Liver (tissue), 8 donors: ENCODE measurements at regions not wholly inside any gene's neighbourhood (a gene's known extent, or its start where the extent isn't known, plus 50 kb on each side); places are given as distances from the start of the nearest gene placed in this dataset.

Experiments used
- DNase-seq: peaks from one replicate; pipeline ENCODE4 v3.0.0-alpha.2; 2017; ENCODE audit warnings: low spot score
- H3K27ac ChIP-seq, 2 donors: one replicate each; pipeline ENCODE4 v1.7.0; 2013; ENCODE audit warnings: inconsistent platforms in 2 of 2, low read length in 2 of 2, control low read depth in 1 of 2, low read depth in 1 of 2, mild to moderate bottlenecking in 1 of 2
- H3K27me3 ChIP-seq, 4 donors: one replicate each; pipeline versions ENCODE4 v1.6.1 to v1.7.0; 2013; ENCODE audit warnings: low read length in 3 of 4, inconsistent platforms in 1 of 4, mild to moderate bottlenecking in 1 of 4, moderate library complexity in 1 of 4; ENCODE audit not compliant: control insufficient read depth in 4 of 4, insufficient read depth in 4 of 4
- H3K36me3 ChIP-seq, 4 donors: one replicate each; pipeline versions ENCODE4 v1.6.1 to v1.7.0; 2013; ENCODE audit warnings: low read length in 3 of 4, mild to moderate bottlenecking in 3 of 4, low read depth in 1 of 4, moderate library complexity in 1 of 4; ENCODE audit not compliant: control insufficient read depth in 4 of 4, insufficient read depth in 3 of 4
- H3K4me1 ChIP-seq, 4 donors: one replicate each; pipeline versions ENCODE4 v1.6.1 to v1.7.0; 2013; ENCODE audit warnings: low read length in 3 of 4, mild to moderate bottlenecking in 3 of 4, moderate library complexity in 1 of 4; ENCODE audit not compliant: control insufficient read depth in 4 of 4, insufficient read depth in 4 of 4
- H3K4me3 ChIP-seq, 3 donors: one replicate each; pipeline versions ENCODE4 v1.6.1 to v1.7.0; 2013; ENCODE audit warnings: low read length in 3 of 3, control low read depth in 1 of 3, low read depth in 1 of 3, mild to moderate bottlenecking in 1 of 3
- H3K9ac ChIP-seq, 2 donors: one replicate each; pipeline ENCODE4 v1.7.0; 2013; ENCODE audit warnings: low read length in 2 of 2, mild to moderate bottlenecking in 2 of 2, moderate library complexity in 2 of 2, control low read depth in 1 of 2, low read depth in 1 of 2
- H3K9me3 ChIP-seq, 4 donors: one replicate each; pipeline versions ENCODE4 v1.6.1 to v1.7.0; 2013; ENCODE audit warnings: low read length in 3 of 4; ENCODE audit not compliant: control insufficient read depth in 4 of 4
- ATF3 ChIP-seq: IDR thresholded peaks from 2 replicates; pipeline ENCODE4 v1.6.1; 2016; ENCODE audit warnings: antibody characterized with exemption
- CTCF ChIP-seq: fragments of 150-350 bp; IDR thresholded peaks from 2 replicates; pipeline ENCODE4 v1.5.1; 2017; ENCODE audit warnings: improper control_type of control experiment, low read depth, low read length; ENCODE audit not compliant: missing input control
- EGR1 ChIP-seq, 2 donors: IDR thresholded peaks; 2 replicates each; pipeline ENCODE4 v1.6.1; 2016 to 2018; ENCODE audit warnings: antibody characterized with exemption in 2 of 2, low read depth in 2 of 2
- FOXA1 ChIP-seq: IDR thresholded peaks from 2 replicates; pipeline ENCODE4 v1.6.1; 2016; ENCODE audit warnings: antibody characterized with exemption
- FOXA2 ChIP-seq: IDR thresholded peaks from 2 replicates; pipeline ENCODE4 v1.6.1; 2016; ENCODE audit warnings: antibody characterized with exemption
- GABPA ChIP-seq, 2 donors: IDR thresholded peaks in 1 of 2; conservative IDR thresholded peaks in 1 of 2; 2 replicates each; pipeline ENCODE4 v1.6.1; 2016; ENCODE audit warnings: antibody characterized with exemption in 2 of 2, mild to moderate bottlenecking in 1 of 2, moderate library complexity in 1 of 2
- HNF4A ChIP-seq, 2 donors: conservative IDR thresholded peaks; 2 replicates each; pipeline ENCODE4 v1.6.1; 2016; ENCODE audit warnings: antibody characterized with exemption in 2 of 2, mild to moderate bottlenecking in 2 of 2
- HNF4G ChIP-seq: IDR thresholded peaks from 2 replicates; pipeline ENCODE4 v1.6.1; 2016; ENCODE audit warnings: antibody characterized with exemption
- JUND ChIP-seq, 2 donors: IDR thresholded peaks; 2 replicates each; pipeline ENCODE4 v1.6.1; 2016; ENCODE audit warnings: antibody characterized with exemption in 2 of 2
- MAX ChIP-seq: IDR thresholded peaks from 2 replicates; pipeline ENCODE4 v1.6.1; 2016; ENCODE audit warnings: antibody characterized with exemption
- NR2F2 ChIP-seq: IDR thresholded peaks from 2 replicates; pipeline ENCODE4 v1.6.1; 2016; ENCODE audit warnings: antibody characterized with exemption
- RAD21 ChIP-seq, 2 donors: IDR thresholded peaks; 2 replicates each; pipeline ENCODE4 v1.6.1; 2016; ENCODE audit warnings: antibody characterized with exemption in 2 of 2, mild to moderate bottlenecking in 2 of 2
- REST ChIP-seq: IDR thresholded peaks from 2 replicates; pipeline ENCODE4 v1.6.1; 2016; ENCODE audit warnings: antibody characterized with exemption, mild to moderate bottlenecking
- RXRA ChIP-seq, 2 donors: IDR thresholded peaks; 2 replicates each; pipeline ENCODE4 v1.6.1; 2017 to 2018; ENCODE audit warnings: antibody characterized with exemption in 2 of 2, mild to moderate bottlenecking in 1 of 2
- SP1 ChIP-seq: IDR thresholded peaks from 2 replicates; pipeline ENCODE4 v1.6.1; 2018; ENCODE audit warnings: antibody characterized with exemption, mild to moderate bottlenecking
- TAF1 ChIP-seq: conservative IDR thresholded peaks from 2 replicates; pipeline ENCODE4 v1.6.1; 2016; ENCODE audit warnings: antibody characterized with exemption, mild to moderate bottlenecking
- YY1 ChIP-seq: IDR thresholded peaks from 2 replicates; pipeline ENCODE4 v1.6.1; 2016; ENCODE audit warnings: antibody characterized with exemption, mild to moderate bottlenecking
- ZBTB33 ChIP-seq: IDR thresholded peaks from 2 replicates; pipeline ENCODE4 v1.6.1; 2016; ENCODE audit warnings: antibody characterized with exemption
- WGBS: extraction: QIAGEN DNeasy Blood & Tissue Kit; methylation state at CpG from one replicate; pipeline ENCODE4 v1.1.7; 2013; 5-methylcytosine and 5-hydroxymethylcytosine counted together
- donor health status: healthy.
- donor health status: healthy.
- donor health status: healthy.
- donor health status: healthy.
- donor health status: healthy.

GRCh38 chr18:59967878-59968277 is 68.1 kb downstream of the PMAIP1 start:
- Histone ChIP-seq H3K4me3 (no peak overlapping the region), H3K27ac (no peak overlapping the region), H3K4me1 (peaks cover 0 to 2% (median 0%) of the 10 kb centered on the region in 4 donors), H3K9ac (no peak overlapping the region), H3K9me3 (no peaks in the 10 kb centered on the region), H3K36me3 (no peaks in the 10 kb centered on the region), H3K27me3 (peaks cover 0 to 6% (median 0%) of the 10 kb centered on the region in 4 donors)
- no peak for DNase-seq
- TF ChIP-seq NR2F2 (no peak), CTCF (no peak), HNF4A (conservative IDR thresholded peaks at IDR 0.05) (no peak)
- WGBS: 94% methylated on average over 2 of the region's 2 CpGs

- DNase-seq: no peak
- 72% methylated on average over 2 of the region's 2 CpGs for WGBS
- TF ChIP-seq ATF3 (no peak), FOXA1 (no peak), RXRA (IDR thresholded peaks at IDR 0.05) (no peak), CTCF (no peak), HNF4A (conservative IDR thresholded peaks at IDR 0.05) (no peak), GABPA (IDR thresholded peaks at IDR 0.05 in 1 of 2, conservative IDR thresholded peaks at IDR 0.05 in 1 of 2) (no peak), ZBTB33 (no peak), SP1 (no peak), FOXA2 (no peak), HNF4G (no peak), NR2F2 (no peak), EGR1 (IDR thresholded peaks at IDR 0.05; ENCODE audit: low read depth in 2 of 2) (no peak), MAX (no peak), TAF1 (no peak), YY1 (no peak), JUND (IDR thresholded peaks at IDR 0.05) (no peak), REST (no peak), RAD21 (IDR thresholded peaks at IDR 0.05) (no peak)
- Histone ChIP-seq H3K9me3 (no peaks in the 10 kb centered on the region), H3K27ac (no peak overlapping the region), H3K9ac (no peak overlapping the region), H3K4me3 (no peak overlapping the region), H3K4me1 (peaks cover 0 to 2% (median 0%) of the 10 kb centered on the region in 4 donors), H3K36me3 (no peaks in the 10 kb centered on the region), H3K27me3 (peaks cover 0 to 4% (median 0%) of the 10 kb centered on the region in 4 donors)
Observed at GRCh38 chr18:59966913-59967312, 67.1 kb downstream of the PMAIP1 start.
